GM19463 (cell line): ENCODE measurements at regions not wholly inside any gene's neighbourhood (a gene's known extent, or its start where the extent isn't known, plus 50 kb on each side); places are given as distances from the start of the nearest gene placed in this dataset.
"Not testable (repeated sequence)": the region's sequence is repeated elsewhere in the genome, so short reads cannot be mapped to it uniquely, and the experiment has no call there.

Experiments
- ATAC-seq: cut with Tn5 transposase; IDR thresholded peaks from one replicate; pipeline ENCODE4 v1.9.1; 2021; ENCODE audit warnings: mild to moderate bottlenecking, moderate library complexity; ENCODE audit not compliant: unreplicated experiment

DNA sequence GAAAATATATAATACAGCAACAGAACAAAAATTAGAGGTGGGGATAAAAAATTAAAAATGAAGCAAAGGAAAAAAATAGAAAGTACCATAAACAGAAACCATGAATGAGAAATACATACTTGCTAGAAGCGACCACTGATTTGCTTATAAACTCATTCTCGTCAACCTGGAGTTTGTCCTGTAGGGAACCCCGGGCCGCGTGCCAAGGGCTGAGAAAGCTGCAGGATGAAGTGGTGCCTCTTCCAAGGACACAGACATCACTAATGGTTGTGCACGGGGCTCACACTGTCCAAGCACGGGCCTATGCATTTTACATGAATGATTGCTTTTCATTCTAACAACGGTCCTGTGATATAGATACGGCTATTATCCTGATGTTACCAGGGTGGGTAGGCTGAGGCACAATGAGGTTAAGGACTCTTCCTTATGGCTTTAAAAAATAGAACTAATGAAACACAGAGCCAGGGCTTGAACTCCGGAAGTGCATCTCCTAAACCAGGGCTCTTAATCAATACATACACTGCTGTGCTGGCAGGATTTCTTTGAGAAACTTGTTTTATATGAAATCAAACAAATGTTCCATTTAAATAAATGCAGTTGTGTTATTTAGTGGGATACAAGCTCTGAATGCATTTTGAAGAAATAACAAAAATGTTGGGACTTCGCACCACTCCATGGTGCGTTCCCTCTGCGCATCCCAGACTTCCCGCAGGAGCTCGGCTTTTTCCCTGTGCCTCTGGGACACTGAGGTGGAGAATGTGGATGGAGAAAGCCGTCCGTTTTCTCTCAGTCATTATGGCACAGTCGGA lies 113.9 kb upstream of the PHACTR3 start:
- not testable (repeated sequence) for ATAC-seq

GRCh38 chr20:59491884-59492283 lies 112.5 kb upstream of the PHACTR3 start:
- ATAC-seq: no peak

- ATAC-seq: no peak
These were observed 110.4 kb upstream of the PHACTR3 start for GRCh38 chr20:59493926-59494325.

GRCh38 chr20:59495166-59495565 lies 109.2 kb upstream of the PHACTR3 start:
- no peak for ATAC-seq

DNA sequence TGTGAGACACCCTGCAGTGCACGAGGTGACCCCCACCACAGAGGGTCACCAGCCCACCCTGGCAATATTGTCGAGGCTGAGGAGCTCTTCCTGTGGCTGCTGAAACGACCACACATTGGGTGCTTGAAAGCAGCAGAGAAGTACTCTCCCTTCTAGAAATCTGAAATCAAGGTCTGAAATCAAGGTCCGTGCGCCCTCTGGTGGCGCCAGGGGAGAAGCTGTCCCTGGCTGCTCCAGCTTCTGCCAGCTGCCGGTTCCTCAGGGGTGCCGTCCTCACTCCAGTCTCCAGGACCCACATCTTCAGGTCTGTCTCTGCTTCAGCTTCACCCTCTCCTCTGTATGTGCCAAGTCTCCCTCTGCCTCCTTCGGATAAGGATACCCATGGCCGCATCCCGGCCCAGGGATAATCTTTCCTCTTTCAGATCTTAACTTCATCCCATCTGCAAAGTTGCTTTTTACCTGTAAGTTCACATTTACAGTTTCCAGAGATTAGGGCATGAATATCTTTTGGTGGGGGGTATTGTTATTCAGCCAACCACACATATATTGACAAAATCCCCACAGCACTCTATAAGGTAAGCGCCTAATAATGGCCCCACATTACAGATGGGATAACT lies 108.3 kb upstream of the PHACTR3 start:
- ATAC-seq: peak; percentile 48

GRCh38 chr20:59498291-59498690 lies 106.0 kb upstream of the PHACTR3 start:
- no peak for ATAC-seq

GRCh38 chr20:59499863-59500262 lies 104.5 kb upstream of the PHACTR3 start:
- no peak for ATAC-seq

DNA sequence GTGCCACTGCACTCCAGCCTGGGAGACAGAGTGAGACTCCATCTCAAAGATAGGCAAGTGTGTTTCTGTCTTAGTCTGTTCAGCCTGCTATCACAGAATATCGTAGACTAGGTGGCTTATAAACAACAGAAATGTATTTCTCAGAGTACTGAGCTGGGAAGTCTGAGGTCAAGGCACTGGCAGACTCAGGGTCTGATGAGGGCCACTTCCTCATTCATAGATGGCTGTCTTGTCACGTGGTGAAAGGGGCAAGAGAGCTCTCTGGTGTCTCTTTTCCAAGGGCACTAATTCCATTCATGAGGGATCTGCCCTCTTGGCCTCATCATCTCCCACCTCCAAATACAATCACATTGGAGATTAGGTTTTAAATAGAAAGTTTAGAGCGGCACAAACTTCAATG lies 95.6 kb upstream of the PHACTR3 start:
- no peak for ATAC-seq

DNA sequence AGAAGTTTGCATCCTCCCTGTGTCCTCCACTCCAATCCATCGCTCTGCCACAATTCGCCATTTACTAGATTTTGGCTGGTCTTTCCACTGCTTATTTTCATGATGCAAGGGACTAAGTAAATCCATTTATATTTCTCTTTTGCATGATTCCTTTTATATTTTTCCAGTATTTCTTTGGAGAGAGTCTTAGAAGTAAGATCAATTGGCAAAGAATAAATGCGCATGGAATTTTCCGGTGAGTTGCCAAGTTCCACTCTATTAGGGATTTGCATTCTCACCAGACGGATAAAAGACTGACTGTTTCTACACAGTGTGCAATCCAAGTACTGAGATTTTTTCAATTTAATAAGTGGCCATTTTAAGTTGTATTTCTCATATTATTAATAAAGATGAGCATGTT lies 91.7 kb upstream of the PHACTR3 start:
- no peak for ATAC-seq

DNA sequence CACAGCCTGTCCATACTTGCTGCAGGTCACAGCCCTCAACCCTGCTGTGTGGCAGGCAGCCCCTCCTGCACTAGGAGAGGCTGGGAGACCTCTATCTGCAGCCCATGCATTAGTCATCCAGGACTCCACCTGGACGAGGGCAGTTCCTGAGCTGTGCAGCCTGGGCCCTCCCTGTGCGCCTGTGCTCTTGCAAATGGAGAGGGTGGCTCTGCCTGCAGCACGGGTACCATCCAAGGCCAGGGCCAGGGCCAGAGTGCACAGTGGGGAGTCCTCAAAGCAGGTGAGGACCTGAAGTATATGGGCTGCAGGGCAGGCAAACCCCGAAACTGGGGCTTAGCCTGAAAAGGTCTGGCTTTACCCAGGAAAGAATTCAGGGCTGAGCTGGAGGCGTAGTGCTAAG lies 89.8 kb upstream of the PHACTR3 start:
- ATAC-seq: no peak

- no peak for ATAC-seq
These were observed 89.1 kb upstream of the PHACTR3 start for GRCh38 chr20:59515013-59515905.

DNA sequence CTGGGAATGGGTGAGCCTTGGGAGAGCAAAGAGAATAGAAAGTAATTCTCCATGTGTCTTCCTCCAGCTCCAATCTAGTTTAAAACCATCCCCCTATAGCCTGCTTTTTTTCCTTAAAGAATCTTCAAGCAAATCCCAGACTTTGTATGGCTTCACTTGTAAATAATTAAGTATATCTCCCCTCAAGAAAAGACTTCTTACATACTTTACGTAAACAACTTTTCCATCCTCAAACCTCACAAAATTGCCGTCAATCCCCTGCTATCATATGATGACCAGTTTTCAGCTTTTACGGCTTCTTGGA lies 88.5 kb upstream of the PHACTR3 start:
- ATAC-seq: no peak

- peak; percentile 68 for ATAC-seq
These were observed 85.2 kb upstream of the PHACTR3 start for GRCh38 chr20:59518881-59519706.

GRCh38 chr20:59519707-59520014 lies 84.7 kb upstream of the PHACTR3 start:
- no peak for ATAC-seq

GRCh38 chr20:59520814-59521213 lies 83.5 kb upstream of the PHACTR3 start:
- no peak for ATAC-seq

- ATAC-seq: no peak
These were observed 78.7 kb upstream of the PHACTR3 start for GRCh38 chr20:59525500-59526241.

DNA sequence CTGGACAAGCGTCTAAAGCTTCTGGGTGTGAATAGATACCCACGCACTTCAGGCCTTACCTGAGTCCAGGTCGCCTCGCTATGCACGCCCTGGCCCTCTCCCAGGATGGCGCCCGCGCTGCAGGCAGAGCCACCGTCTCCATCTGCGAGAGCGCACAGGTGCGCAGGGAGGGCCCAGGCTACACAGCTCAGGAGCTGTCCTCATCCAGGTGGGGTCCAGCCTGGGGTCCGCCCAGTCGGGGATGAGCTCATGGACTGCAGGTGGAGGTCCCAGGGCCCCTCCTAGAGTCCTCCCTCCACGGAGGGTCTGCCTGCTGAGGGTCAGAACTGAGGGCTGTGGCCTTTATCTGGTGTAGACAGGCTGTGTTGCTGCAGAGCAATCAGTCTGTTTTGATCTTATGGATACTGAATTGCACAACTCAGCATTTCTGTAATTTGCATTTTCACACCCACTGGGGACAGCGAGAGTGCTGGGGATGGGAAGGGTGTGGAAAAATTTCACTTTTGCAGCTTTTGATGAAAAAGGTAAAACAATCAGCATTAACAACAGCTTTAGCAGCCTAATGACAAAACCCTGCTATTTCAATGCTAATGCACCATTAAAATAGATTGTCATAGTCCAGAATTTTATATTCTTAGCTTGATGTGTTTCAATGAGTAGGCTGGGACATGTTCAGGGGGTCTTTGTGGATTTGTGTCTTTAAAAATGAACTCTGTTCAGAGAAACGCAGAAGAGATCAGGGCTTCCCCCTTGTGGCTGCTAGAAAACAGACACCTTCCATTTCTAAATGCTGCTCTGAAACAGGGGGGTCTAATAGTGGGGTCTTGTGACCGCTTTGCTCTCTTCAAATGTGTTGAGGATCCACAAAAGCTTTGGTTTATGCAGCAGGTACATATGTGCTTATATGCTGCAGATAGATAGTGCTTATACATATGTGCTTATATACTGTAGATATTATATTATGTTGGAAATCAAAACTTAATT lies 77.8 kb upstream of the PHACTR3 start:
- no peak for ATAC-seq

- no peak for ATAC-seq
These were observed 73.6 kb upstream of the PHACTR3 start for GRCh38 chr20:59530782-59531181.

DNA sequence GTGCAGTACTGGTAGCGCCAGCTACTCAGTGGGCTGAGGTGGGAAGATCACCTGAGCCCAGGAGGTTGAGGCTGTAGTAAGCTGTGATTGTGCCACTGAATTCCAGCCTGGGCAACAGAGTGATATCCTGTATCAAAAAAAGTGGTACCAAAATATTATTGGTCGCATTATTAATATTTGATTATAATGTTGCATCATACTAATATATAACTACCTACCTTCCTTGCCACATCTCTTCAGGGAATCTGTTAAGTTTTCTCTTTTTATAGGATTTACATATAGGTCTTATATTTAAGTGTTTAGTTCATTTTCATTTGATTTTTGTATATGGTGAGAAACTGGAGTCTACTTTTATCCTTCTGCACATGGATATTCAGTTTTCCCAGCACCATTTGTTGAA lies 66.3 kb upstream of the PHACTR3 start:
- no peak for ATAC-seq
